ENCODE measurements at regions not wholly inside any gene's neighbourhood (a gene's known extent, or its start where the extent isn't known, plus 50 kb on each side); places are given as distances from the start of the nearest gene placed in this dataset.

- Histone ChIP-seq H3K4ac (ENCODE audit: low read depth, low read length) (no peak overlapping the region), H3K4me3 (ENCODE audit: low read depth, low read length) (no peak overlapping the region), H3K27ac (ENCODE audit: low read depth, low read length) (no peak overlapping the region), H3K18ac (ENCODE audit: low read length) (no peak overlapping the region), H2AK5ac (ENCODE audit: low read length) (no peak overlapping the region), H4K8ac (ENCODE audit: low read depth, low read length) (no peak overlapping the region), H3K79me1 (ENCODE audit: low read length) (no peaks in the 10 kb centered on the region), H2AFZ (ENCODE audit: insufficient read depth, low read length, poor library complexity) (no peak overlapping the region), H4K91ac (ENCODE audit: low read depth, low read length) (no peak overlapping the region), H2BK5ac (ENCODE audit: low read depth, low read length, poor library complexity) (no peak overlapping the region), H3K9me3 (ENCODE audit: insufficient read depth, low read depth, low read length) (no peaks in the 10 kb centered on the region), H2BK12ac (ENCODE audit: low read length) (no peak overlapping the region), H3K9ac (ENCODE audit: low read length) (no peak overlapping the region), H3K79me2 (ENCODE audit: control insufficient read depth, insufficient read depth, low read length, poor library complexity) (no peaks in the 10 kb centered on the region), H3K36me3 (ENCODE audit: control insufficient read depth in 1 of 2, insufficient read depth in 2 of 2, low read length in 2 of 2) (no peaks in the 10 kb centered on the region), H3K4me2 (ENCODE audit: low read length) (no peak overlapping the region), H3K27me3 (ENCODE audit: insufficient read depth, low read length) (no peaks in the 10 kb centered on the region), H3K14ac (ENCODE audit: low read length) (no peak overlapping the region), H3K23ac (ENCODE audit: low read length) (no peak overlapping the region), H3K4me1 (ENCODE audit: control insufficient read depth in 1 of 2, insufficient read depth in 2 of 2, low read length in 2 of 2) (no peaks in the 10 kb centered on the region), H2BK120ac (ENCODE audit: insufficient read depth, low read length, poor library complexity) (no peak overlapping the region), H4K12ac (ENCODE audit: low read depth, low read length) (no peak overlapping the region)
- no CpG with 5 or more reads among the region's 8 CpGs for WGBS (ENCODE audit: extremely low coverage, insufficient coverage, insufficient read length)
- peak; percentile 46 to 81 for DNase-seq
Observed at GRCh38 chr11:29343465-29344333, 673.1 kb downstream of the KCNA4 start.

DNA sequence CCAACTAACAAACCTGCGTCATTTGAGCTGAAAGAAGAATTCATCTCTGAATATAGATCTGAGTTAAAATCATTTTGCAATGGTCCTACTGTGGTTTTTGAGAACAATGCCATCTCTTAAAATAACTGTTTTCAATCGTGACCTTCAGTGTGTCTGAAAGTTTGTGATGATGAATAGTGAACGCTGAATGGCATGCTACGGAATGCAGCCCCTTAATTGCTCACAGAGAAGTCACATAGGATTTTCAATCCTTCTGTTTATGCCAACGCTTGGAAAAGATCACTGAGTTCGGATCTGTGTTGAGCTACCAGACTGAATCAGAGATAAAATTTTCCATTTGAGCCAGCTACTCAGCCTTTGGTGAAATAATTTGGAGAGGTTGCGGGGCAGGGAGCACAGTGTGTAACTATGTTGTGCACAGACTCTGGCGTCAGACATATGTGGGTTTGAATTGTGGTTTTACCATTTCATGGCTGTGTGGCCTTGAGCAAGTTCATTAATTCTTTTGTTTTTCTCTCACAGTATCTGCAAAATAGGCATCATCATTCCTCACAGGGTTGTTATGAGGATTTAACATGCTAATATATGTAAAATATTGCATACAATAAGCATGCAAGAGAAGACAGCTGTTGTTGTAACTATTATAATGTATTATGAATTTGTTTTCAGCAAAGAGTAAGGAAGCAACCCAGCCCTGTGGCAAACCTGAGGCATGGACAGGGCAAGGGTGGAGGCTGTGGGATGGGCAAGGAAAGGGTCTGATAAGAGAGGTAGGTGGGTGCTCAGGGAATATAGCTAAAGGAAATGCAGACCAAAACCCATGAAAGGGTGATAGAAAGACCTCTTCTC is 679.9 kb downstream of the KCNA4 start:
- no peak overlapping the region for H3K4ac ChIP-seq (ENCODE audit: low read depth, low read length)
- no peak overlapping the region for H2AFZ ChIP-seq (ENCODE audit: insufficient read depth, low read length, poor library complexity)
- no peak overlapping the region for H2BK5ac ChIP-seq (ENCODE audit: low read depth, low read length, poor library complexity)
- no peak overlapping the region for H4K8ac ChIP-seq (ENCODE audit: low read depth, low read length)
- H2BK120ac ChIP-seq (ENCODE audit: insufficient read depth, low read length, poor library complexity) = no peak overlapping the region
- no peak overlapping the region for H4K91ac ChIP-seq (ENCODE audit: low read depth, low read length)
- no peak overlapping the region for H3K4me3 ChIP-seq (ENCODE audit: low read depth, low read length)
- no peaks in the 10 kb centered on the region for H3K4me1 ChIP-seq (ENCODE audit: control insufficient read depth in 1 of 2, insufficient read depth in 2 of 2, low read length in 2 of 2)
- no peak overlapping the region for H3K4me2 ChIP-seq (ENCODE audit: low read length)
- H2AK5ac ChIP-seq (ENCODE audit: low read length) = no peak overlapping the region
- no peak overlapping the region for H3K27ac ChIP-seq (ENCODE audit: low read depth, low read length)
- H3K27me3 ChIP-seq (ENCODE audit: insufficient read depth, low read length) = no peaks in the 10 kb centered on the region
- no peaks in the 10 kb centered on the region for H3K36me3 ChIP-seq (ENCODE audit: control insufficient read depth in 1 of 2, insufficient read depth in 2 of 2, low read length in 2 of 2)
- H3K9ac ChIP-seq (ENCODE audit: low read length) = no peak overlapping the region
- no peaks in the 10 kb centered on the region for H3K79me2 ChIP-seq (ENCODE audit: control insufficient read depth, insufficient read depth, low read length, poor library complexity)
- no peaks in the 10 kb centered on the region for H3K9me3 ChIP-seq (ENCODE audit: insufficient read depth, low read depth, low read length)
- no peak overlapping the region for H3K14ac ChIP-seq (ENCODE audit: low read length)
- H3K18ac ChIP-seq (ENCODE audit: low read length) = no peak overlapping the region
- DNase-seq = no peak
- H4K12ac ChIP-seq (ENCODE audit: low read depth, low read length) = no peak overlapping the region
- WGBS (ENCODE audit: extremely low coverage, insufficient coverage, insufficient read length) = no CpG with 5 or more reads among the region's 8 CpGs
- no peak overlapping the region for H3K23ac ChIP-seq (ENCODE audit: low read length)
- no peaks in the 10 kb centered on the region for H3K79me1 ChIP-seq (ENCODE audit: low read length)
- no peak overlapping the region for H2BK12ac ChIP-seq (ENCODE audit: low read length)

- no CpG with 5 or more reads among the region's 1 CpG for WGBS (ENCODE audit: extremely low coverage, insufficient coverage, insufficient read length)
- H2BK12ac ChIP-seq (ENCODE audit: low read length) = no peak overlapping the region
Observed at GRCh38 chr11:29334776-29335130, 682.1 kb downstream of the KCNA4 start.

DNA sequence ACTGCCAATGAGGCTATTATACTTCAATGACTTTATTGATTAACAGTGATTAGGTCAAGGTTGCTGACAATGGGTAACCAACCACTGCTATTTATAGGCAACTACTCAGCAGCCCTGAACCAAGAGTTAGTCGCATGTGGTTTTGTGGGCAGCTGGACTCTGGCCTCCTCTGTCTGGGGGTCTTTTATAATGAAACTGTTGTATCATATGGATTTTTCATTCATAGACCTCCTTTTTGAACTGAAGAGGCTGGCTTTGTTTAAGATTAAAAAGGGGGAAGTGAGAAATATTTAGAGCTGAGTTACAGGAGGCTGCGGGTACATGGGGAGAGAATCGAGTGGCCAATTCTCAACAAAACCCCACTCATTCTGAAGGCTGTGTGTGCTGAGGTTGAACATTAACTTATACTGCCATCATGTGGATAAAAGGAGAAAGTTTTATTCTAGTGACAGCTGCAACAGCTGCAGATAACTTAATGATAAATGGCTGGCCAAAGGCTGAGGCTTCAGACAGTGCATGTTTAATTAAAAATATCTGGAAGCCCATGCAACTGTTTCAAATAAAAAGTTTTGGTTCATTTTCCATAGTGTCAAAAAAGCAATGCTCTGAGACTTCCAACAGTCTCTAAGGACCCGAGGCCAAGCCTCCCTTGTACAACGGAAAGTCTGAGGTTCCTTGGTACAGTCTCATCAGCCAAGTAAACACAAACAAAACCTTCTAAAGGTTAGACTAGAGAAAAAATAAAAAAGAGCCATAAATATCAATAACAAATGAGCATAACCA is 682.6 kb downstream of the KCNA4 start:
- H4K91ac ChIP-seq (ENCODE audit: low read depth, low read length) = no peak overlapping the region
- H3K4me3 ChIP-seq (ENCODE audit: low read depth, low read length) = no peak overlapping the region
- peaks cover 0 to under 1% of the 10 kb centered on the region in 2 experiments for H3K4me1 ChIP-seq (ENCODE audit: control insufficient read depth in 1 of 2, insufficient read depth in 2 of 2, low read length in 2 of 2)
- H3K79me1 ChIP-seq (ENCODE audit: low read length) = no peaks in the 10 kb centered on the region
- H4K12ac ChIP-seq (ENCODE audit: low read depth, low read length) = no peak overlapping the region
- H2AFZ ChIP-seq (ENCODE audit: insufficient read depth, low read length, poor library complexity) = no peak overlapping the region
- no peak overlapping the region for H4K8ac ChIP-seq (ENCODE audit: low read depth, low read length)
- WGBS (ENCODE audit: extremely low coverage, insufficient coverage, insufficient read length) = no CpG with 5 or more reads among the region's 5 CpGs
- H3K4me2 ChIP-seq (ENCODE audit: low read length) = no peak overlapping the region
- no peak overlapping the region for H3K14ac ChIP-seq (ENCODE audit: low read length)
- H2BK5ac ChIP-seq (ENCODE audit: low read depth, low read length, poor library complexity) = no peak overlapping the region
- H3K9me3 ChIP-seq (ENCODE audit: insufficient read depth, low read depth, low read length) = no peaks in the 10 kb centered on the region
- no peak overlapping the region for H3K27ac ChIP-seq (ENCODE audit: low read depth, low read length)
- DNase-seq = peak in 1 of 2 donors; percentile 60
- no peaks in the 10 kb centered on the region for H3K79me2 ChIP-seq (ENCODE audit: control insufficient read depth, insufficient read depth, low read length, poor library complexity)
- no peak overlapping the region for H3K23ac ChIP-seq (ENCODE audit: low read length)
- no peak overlapping the region for H3K9ac ChIP-seq (ENCODE audit: low read length)
- H3K36me3 ChIP-seq (ENCODE audit: control insufficient read depth in 1 of 2, insufficient read depth in 2 of 2, low read length in 2 of 2) = no peaks in the 10 kb centered on the region
- no peaks in the 10 kb centered on the region for H3K27me3 ChIP-seq (ENCODE audit: insufficient read depth, low read length)
- H2BK12ac ChIP-seq (ENCODE audit: low read length) = no peak overlapping the region
- no peak overlapping the region for H3K18ac ChIP-seq (ENCODE audit: low read length)
- H3K4ac ChIP-seq (ENCODE audit: low read depth, low read length) = no peak overlapping the region
- no peak overlapping the region for H2AK5ac ChIP-seq (ENCODE audit: low read length)
- H2BK120ac ChIP-seq (ENCODE audit: insufficient read depth, low read length, poor library complexity) = no peak overlapping the region

More at GRCh38 chr11:29334776-29335130, 682.1 kb downstream of the KCNA4 start:
- H4K91ac ChIP-seq (ENCODE audit: low read depth, low read length) = no peak overlapping the region
- H4K8ac ChIP-seq (ENCODE audit: low read depth, low read length) = no peak overlapping the region
- no peaks in the 10 kb centered on the region for H3K9me3 ChIP-seq (ENCODE audit: insufficient read depth, low read depth, low read length)
- no peaks in the 10 kb centered on the region for H3K36me3 ChIP-seq (ENCODE audit: control insufficient read depth in 1 of 2, insufficient read depth in 2 of 2, low read length in 2 of 2)
- no peak overlapping the region for H3K18ac ChIP-seq (ENCODE audit: low read length)
- H3K14ac ChIP-seq (ENCODE audit: low read length) = no peak overlapping the region
- no peak overlapping the region for H3K4me3 ChIP-seq (ENCODE audit: low read depth, low read length)
- H2AFZ ChIP-seq (ENCODE audit: insufficient read depth, low read length, poor library complexity) = no peak overlapping the region
- H3K79me2 ChIP-seq (ENCODE audit: control insufficient read depth, insufficient read depth, low read length, poor library complexity) = no peaks in the 10 kb centered on the region
- H2AK5ac ChIP-seq (ENCODE audit: low read length) = no peak overlapping the region
- H3K27ac ChIP-seq (ENCODE audit: low read depth, low read length) = no peak overlapping the region
- H4K12ac ChIP-seq (ENCODE audit: low read depth, low read length) = no peak overlapping the region
- H3K23ac ChIP-seq (ENCODE audit: low read length) = no peak overlapping the region
- H3K79me1 ChIP-seq (ENCODE audit: low read length) = no peaks in the 10 kb centered on the region
- H2BK5ac ChIP-seq (ENCODE audit: low read depth, low read length, poor library complexity) = no peak overlapping the region
- no peak for DNase-seq
- no peak overlapping the region for H3K4me2 ChIP-seq (ENCODE audit: low read length)
- no peak overlapping the region for H3K4ac ChIP-seq (ENCODE audit: low read depth, low read length)
- H3K27me3 ChIP-seq (ENCODE audit: insufficient read depth, low read length) = no peaks in the 10 kb centered on the region
- no peak overlapping the region for H2BK120ac ChIP-seq (ENCODE audit: insufficient read depth, low read length, poor library complexity)
- no peaks in the 10 kb centered on the region for H3K4me1 ChIP-seq (ENCODE audit: control insufficient read depth in 1 of 2, insufficient read depth in 2 of 2, low read length in 2 of 2)
- no peak overlapping the region for H3K9ac ChIP-seq (ENCODE audit: low read length)

All from trophoblast cell (in vitro differentiated cells and primary cell).